ENCODE measurements at regions not wholly inside any gene's neighbourhood (a gene's known extent, or its start where the extent isn't known, plus 50 kb on each side); places are given as distances from the start of the nearest gene placed in this dataset.

- DNase-seq, result no peak
- intact Hi-C loops (cut with DNase I), result no loop called here
- ATAC-seq, result no peak
Measured at GRCh38 chr1:48059289-48059688, 62.1 kb upstream of the TRABD2B start.

GRCh38 chr1:48058135-48059025 is 61.2 kb upstream of the TRABD2B start:
- ATAC-seq (no peak), DNase-seq (no peak)
- intact Hi-C loops (cut with DNase I), result no loop called here

- intact Hi-C loops (cut with DNase I), result no loop called here
- ATAC-seq, result no peak
- no peak for DNase-seq
Measured at GRCh38 chr1:48057249-48057648, 60.1 kb upstream of the TRABD2B start.

- ATAC-seq, result no peak
- intact Hi-C loops (cut with DNase I), result no loop called here
Measured at GRCh38 chr1:48055876-48056764, 58.9 kb upstream of the TRABD2B start.

GRCh38 chr1:48054232-48054631 is 57.0 kb upstream of the TRABD2B start:
- DNase-seq, result no peak
- no peak for ATAC-seq
- intact Hi-C loops (cut with DNase I), result no loop called here

More at GRCh38 chr1:48055876-48056764, 58.9 kb upstream of the TRABD2B start:
- DNase-seq, result no peak

GRCh38 chr1:48052923-48053291 is 55.7 kb upstream of the TRABD2B start:
- no peak for ATAC-seq
- DNase-seq, result no peak
- intact Hi-C loops (cut with DNase I), result no loop called here

- DNase-seq, result no peak
- no peak for ATAC-seq
- intact Hi-C loops (cut with DNase I), result no loop called here
Measured at GRCh38 chr1:48051466-48052126, 54.4 kb upstream of the TRABD2B start.

- peak; percentile 47 for DNase-seq
- peak; percentile 55 to 60 for ATAC-seq
- intact Hi-C loops (cut with DNase I), result no loop called here
Measured at GRCh38 chr1:48049823-48050535, 52.8 kb upstream of the TRABD2B start.

GRCh38 chr1:48048980-48049379 is 51.8 kb upstream of the TRABD2B start:
- intact Hi-C loops (cut with DNase I), result no loop called here
- DNase-seq (no peak), ATAC-seq (peak; percentile 88 to 90)

GRCh38 chr1:48048064-48048463 is 50.9 kb upstream of the TRABD2B start:
- DNase-seq (peak; percentile 55), ATAC-seq (peak in 1 of 2 donors; percentile 64)
- intact Hi-C loops (cut with DNase I), result no loop called here

GRCh38 chr1:48047116-48047515 is 49.9 kb upstream of the TRABD2B start:
- DNase-seq, result no peak
- no peak for ATAC-seq
- intact Hi-C loops (cut with DNase I), result no loop called here

All from left cardiac atrium (tissue), 4 donors.